SK-N-SH treated with all-trans-retinoic acid at 6 μM for 48 hours (cell line): ENCODE measurements at regions not wholly inside any gene's neighbourhood (a gene's known extent, or its start where the extent isn't known, plus 50 kb on each side); places are given as distances from the start of the nearest gene placed in this dataset.

Experiments
- ATAC-seq: fragments of 200-7000 bp; cut with Tn5 transposase; 3 replicates; pipeline ENCODE4 v1.9.1; 2020; ENCODE audit warnings: mild to moderate bottlenecking, moderate library complexity
- ARNTL ChIP-seq: fragments of 450-650 bp; formaldehyde crosslinking; IDR thresholded peaks from 2 replicates; pipeline ENCODE4 v1.5.0; 2020; ENCODE audit warnings: low read depth, mild to moderate bottlenecking, moderate library complexity, borderline replicate concordance
- BACH2 ChIP-seq: fragments of 250-450 bp; sonication (Bioruptor Pico); IDR thresholded peaks from 2 replicates; pipeline ENCODE4 v1.9.0; 2021; ENCODE audit warnings: mild to moderate bottlenecking, borderline replicate concordance
- CSDC2 ChIP-seq: fragments of 250-450 bp; sonication (Bioruptor Pico); IDR thresholded peaks from 2 replicates; pipeline ENCODE4 v1.5.0; 2020; ENCODE audit warnings: mild to moderate bottlenecking, moderate library complexity
- GLIS3 ChIP-seq: fragments of 250-450 bp; sonication (Bioruptor Pico); IDR thresholded peaks from 2 replicates; pipeline ENCODE4 v1.5.0; 2020; ENCODE audit warnings: mild to moderate bottlenecking, moderate library complexity
- ISL1 ChIP-seq: fragments of 250-450 bp; sonication (Bioruptor Pico); IDR thresholded peaks from 2 replicates; pipeline ENCODE4 v2.1.2; 2022; ENCODE audit warnings: mild to moderate bottlenecking, moderate library complexity
- PPARA ChIP-seq: fragments of 250-450 bp; sonication (Bioruptor Pico); IDR thresholded peaks from 2 replicates; pipeline ENCODE4 v1.5.0; 2020; ENCODE audit warnings: mild to moderate bottlenecking, borderline replicate concordance
- RARB ChIP-seq: fragments of 250-450 bp; sonication (Bioruptor Pico); IDR thresholded peaks from 2 replicates; pipeline ENCODE4 v1.8.0; 2021; ENCODE audit warnings: mild to moderate bottlenecking, moderate library complexity
- SNAI2 ChIP-seq: fragments of 250-450 bp; sonication (Bioruptor Pico); IDR thresholded peaks from 2 replicates; pipeline ENCODE4 v1.5.0; 2020; ENCODE audit warnings: mild to moderate bottlenecking, moderate library complexity
- TCF4 ChIP-seq: fragments of 250-450 bp; sonication (Bioruptor Pico); IDR thresholded peaks from 2 replicates; pipeline ENCODE4 v1.8.0; 2021; ENCODE audit warnings: mild to moderate bottlenecking, moderate library complexity, borderline replicate concordance
- TOX ChIP-seq: fragments of 250-450 bp; sonication (Bioruptor Pico); IDR thresholded peaks from 2 replicates; pipeline ENCODE4 v1.8.0; 2021; ENCODE audit warnings: mild to moderate bottlenecking, moderate library complexity, borderline replicate concordance
- ZC3H10 ChIP-seq: fragments of 250-450 bp; sonication (Bioruptor Pico); IDR thresholded peaks from 2 replicates; pipeline ENCODE4 v1.5.1; 2021; ENCODE audit warnings: mild to moderate bottlenecking, moderate library complexity
- ZFP3 ChIP-seq: fragments of 250-450 bp; sonication (Bioruptor Pico); IDR thresholded peaks from 2 replicates; pipeline ENCODE4 v1.5.0; 2020; ENCODE audit warnings: mild to moderate bottlenecking, moderate library complexity
- ZNF565 ChIP-seq: fragments of 450-650 bp; formaldehyde crosslinking; conservative IDR thresholded peaks from 2 replicates; pipeline ENCODE4 v1.5.0; 2020; ENCODE audit warnings: low read depth, mild to moderate bottlenecking, moderate library complexity
- ZNF8 ChIP-seq: fragments of 450-650 bp; formaldehyde crosslinking; IDR thresholded peaks from 2 replicates; pipeline ENCODE4 v1.5.0; 2020; ENCODE audit warnings: mild to moderate bottlenecking, moderate library complexity
- TF ChIP-seq, protein P1 (sequence below): fragments of 250-450 bp; sonication (Bioruptor Pico); IDR thresholded peaks from 2 replicates; pipeline ENCODE4 v1.5.0; 2020; ENCODE audit warnings: mild to moderate bottlenecking, moderate library complexity
- TF ChIP-seq, protein P2 (sequence below): fragments of 250-450 bp; sonication (Bioruptor Pico); IDR thresholded peaks from 2 replicates; pipeline ENCODE4 v1.5.1; 2020; ENCODE audit warnings: low read depth, mild to moderate bottlenecking, moderate library complexity
- TF ChIP-seq, protein P3 (sequence below): fragments of 250-450 bp; sonication (Bioruptor Pico); IDR thresholded peaks from 2 replicates; pipeline ENCODE4 v1.5.1; 2021; ENCODE audit warnings: mild to moderate bottlenecking, moderate library complexity
- TF ChIP-seq, protein P4 (sequence below): fragments of 250-450 bp; sonication (Bioruptor Pico); IDR thresholded peaks from 2 replicates; pipeline ENCODE4 v1.8.0; 2021; ENCODE audit warnings: low read depth, mild to moderate bottlenecking, moderate library complexity, borderline replicate concordance

DNA sequence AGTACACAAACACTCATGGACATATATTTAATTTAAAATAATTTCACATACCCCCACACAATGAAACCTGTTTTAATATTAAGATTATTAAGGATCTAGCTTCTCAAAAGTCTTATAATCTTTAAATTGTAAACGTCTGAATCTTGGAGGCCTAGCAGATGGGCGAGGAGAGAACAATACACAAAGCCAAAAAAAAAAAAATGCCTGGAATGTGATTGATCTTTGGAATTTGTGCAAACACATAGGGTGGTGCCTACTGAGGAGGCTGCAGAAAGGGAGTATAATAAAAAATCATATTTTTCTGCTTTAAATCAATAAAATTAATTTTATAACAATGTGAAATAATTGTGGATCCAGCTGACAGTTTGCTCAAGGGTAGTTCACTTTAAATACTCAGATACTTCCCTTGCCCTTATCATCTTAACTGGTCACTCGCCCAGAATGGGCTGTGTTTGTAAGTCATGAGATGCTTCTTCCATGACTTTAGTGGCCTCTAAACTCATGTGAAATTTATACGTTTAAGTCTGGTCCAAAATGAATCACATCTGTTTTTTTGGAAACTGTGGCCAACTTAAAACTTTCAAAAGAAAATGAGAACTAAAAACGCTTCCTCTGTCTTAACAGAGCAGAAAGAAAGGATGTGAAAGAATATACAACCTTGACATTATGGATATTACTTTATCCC lies 802.8 kb upstream of the CXADR start:
- TF ChIP-seq, protein P1, sequence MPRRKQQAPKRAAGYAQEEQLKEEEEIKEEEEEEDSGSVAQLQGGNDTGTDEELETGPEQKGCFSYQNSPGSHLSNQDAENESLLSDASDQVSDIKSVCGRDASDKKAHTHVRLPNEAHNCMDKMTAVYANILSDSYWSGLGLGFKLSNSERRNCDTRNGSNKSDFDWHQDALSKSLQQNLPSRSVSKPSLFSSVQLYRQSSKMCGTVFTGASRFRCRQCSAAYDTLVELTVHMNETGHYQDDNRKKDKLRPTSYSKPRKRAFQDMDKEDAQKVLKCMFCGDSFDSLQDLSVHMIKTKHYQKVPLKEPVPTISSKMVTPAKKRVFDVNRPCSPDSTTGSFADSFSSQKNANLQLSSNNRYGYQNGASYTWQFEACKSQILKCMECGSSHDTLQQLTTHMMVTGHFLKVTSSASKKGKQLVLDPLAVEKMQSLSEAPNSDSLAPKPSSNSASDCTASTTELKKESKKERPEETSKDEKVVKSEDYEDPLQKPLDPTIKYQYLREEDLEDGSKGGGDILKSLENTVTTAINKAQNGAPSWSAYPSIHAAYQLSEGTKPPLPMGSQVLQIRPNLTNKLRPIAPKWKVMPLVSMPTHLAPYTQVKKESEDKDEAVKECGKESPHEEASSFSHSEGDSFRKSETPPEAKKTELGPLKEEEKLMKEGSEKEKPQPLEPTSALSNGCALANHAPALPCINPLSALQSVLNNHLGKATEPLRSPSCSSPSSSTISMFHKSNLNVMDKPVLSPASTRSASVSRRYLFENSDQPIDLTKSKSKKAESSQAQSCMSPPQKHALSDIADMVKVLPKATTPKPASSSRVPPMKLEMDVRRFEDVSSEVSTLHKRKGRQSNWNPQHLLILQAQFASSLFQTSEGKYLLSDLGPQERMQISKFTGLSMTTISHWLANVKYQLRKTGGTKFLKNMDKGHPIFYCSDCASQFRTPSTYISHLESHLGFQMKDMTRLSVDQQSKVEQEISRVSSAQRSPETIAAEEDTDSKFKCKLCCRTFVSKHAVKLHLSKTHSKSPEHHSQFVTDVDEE (CRISPR knock-in tag): no peak
- TF ChIP-seq, protein P2, sequence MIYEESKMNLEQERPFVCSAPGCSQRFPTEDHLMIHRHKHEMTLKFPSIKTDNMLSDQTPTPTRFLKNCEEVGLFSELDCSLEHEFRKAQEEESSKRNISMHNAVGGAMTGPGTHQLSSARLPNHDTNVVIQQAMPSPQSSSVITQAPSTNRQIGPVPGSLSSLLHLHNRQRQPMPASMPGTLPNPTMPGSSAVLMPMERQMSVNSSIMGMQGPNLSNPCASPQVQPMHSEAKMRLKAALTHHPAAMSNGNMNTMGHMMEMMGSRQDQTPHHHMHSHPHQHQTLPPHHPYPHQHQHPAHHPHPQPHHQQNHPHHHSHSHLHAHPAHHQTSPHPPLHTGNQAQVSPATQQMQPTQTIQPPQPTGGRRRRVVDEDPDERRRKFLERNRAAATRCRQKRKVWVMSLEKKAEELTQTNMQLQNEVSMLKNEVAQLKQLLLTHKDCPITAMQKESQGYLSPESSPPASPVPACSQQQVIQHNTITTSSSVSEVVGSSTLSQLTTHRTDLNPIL (CRISPR knock-in tag): no peak
- TF ChIP-seq ZNF565 (no peak), RARB (CRISPR knock-in tag) (no peak), CSDC2 (no peak), GLIS3 (no peak), ZNF8 (CRISPR knock-in tag) (no peak), ZC3H10 (CRISPR knock-in tag) (no peak), ARNTL (no peak), PPARA (CRISPR knock-in tag) (no peak), BACH2 (CRISPR knock-in tag) (no peak)
- TF ChIP-seq, protein P3, sequence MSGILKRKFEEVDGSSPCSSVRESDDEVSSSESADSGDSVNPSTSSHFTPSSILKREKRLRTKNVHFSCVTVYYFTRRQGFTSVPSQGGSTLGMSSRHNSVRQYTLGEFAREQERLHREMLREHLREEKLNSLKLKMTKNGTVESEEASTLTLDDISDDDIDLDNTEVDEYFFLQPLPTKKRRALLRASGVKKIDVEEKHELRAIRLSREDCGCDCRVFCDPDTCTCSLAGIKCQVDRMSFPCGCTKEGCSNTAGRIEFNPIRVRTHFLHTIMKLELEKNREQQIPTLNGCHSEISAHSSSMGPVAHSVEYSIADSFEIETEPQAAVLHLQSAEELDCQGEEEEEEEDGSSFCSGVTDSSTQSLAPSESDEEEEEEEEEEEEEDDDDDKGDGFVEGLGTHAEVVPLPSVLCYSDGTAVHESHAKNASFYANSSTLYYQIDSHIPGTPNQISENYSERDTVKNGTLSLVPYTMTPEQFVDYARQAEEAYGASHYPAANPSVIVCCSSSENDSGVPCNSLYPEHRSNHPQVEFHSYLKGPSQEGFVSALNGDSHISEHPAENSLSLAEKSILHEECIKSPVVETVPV (CRISPR knock-in tag): no peak
- TF ChIP-seq, protein P4, sequence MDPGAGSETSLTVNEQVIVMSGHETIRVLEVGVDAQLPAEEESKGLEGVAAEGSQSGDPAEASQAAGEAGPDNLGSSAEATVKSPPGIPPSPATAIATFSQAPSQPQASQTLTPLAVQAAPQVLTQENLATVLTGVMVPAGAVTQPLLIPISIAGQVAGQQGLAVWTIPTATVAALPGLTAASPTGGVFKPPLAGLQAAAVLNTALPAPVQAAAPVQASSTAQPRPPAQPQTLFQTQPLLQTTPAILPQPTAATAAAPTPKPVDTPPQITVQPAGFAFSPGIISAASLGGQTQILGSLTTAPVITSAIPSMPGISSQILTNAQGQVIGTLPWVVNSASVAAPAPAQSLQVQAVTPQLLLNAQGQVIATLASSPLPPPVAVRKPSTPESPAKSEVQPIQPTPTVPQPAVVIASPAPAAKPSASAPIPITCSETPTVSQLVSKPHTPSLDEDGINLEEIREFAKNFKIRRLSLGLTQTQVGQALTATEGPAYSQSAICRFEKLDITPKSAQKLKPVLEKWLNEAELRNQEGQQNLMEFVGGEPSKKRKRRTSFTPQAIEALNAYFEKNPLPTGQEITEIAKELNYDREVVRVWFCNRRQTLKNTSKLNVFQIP (CRISPR knock-in tag): no peak
- TF ChIP-seq, all 23 proteins: peak for 0
- ATAC-seq: no peak

DNA sequence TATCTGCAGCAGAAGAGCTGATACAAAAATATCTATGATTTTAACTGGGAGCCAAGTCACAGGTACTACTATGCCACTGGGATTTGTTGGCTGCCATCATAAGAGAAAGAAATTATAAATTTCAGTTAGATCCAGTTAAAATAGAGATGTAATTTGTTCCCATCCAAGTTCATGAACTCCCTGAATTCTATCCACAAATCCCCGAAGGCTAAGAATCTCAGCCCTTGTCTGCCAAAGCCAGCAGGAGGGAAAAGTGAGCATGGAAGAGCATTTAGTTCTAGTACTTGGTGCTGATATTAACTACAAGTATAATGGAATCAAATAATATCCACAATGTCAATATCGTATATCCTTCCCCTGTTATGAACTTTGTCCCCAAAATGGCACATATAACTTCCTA lies 801.1 kb upstream of the CXADR start:
- no peak for ATAC-seq
- TF ChIP-seq ZNF565: no peak
- TF ChIP-seq, protein P1 (CRISPR knock-in tag): no peak
- no peak for TF ChIP-seq ISL1
- no peak for TF ChIP-seq ZFP3
- TF ChIP-seq, protein P2 (CRISPR knock-in tag): no peak
- no peak for TF ChIP-seq PPARA (CRISPR knock-in tag)
- no peak for TF ChIP-seq SNAI2 (CRISPR knock-in tag)
- no peak for TF ChIP-seq ZNF8 (CRISPR knock-in tag)
- TF ChIP-seq GLIS3: no peak
- no peak for TF ChIP-seq TOX (CRISPR knock-in tag)
- no peak for TF ChIP-seq TCF4
